ENCODE measurements at regions not wholly inside any gene's neighbourhood (a gene's known extent, or its start where the extent isn't known, plus 50 kb on each side); places are given as distances from the start of the nearest gene placed in this dataset.

DNA sequence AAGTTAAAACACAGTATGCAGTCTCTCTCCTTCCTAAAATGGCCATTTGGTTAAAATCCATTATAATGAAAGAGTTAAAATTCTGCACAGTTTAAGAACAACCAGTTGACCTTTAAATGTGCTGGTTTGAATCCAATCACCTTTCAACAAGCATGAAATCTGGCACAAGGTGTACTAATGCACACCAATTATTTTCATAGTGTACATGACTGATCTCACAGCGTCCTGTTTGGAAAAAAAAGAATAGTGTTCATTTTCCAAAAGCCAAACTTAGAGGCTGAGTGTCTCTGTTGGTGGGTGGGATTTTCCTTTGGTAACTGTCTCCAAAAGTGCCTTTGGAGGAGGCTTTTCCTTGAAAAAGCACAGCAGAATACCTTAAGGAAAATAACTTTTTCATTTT lies 180.6 kb downstream of the DEPDC1B start:
- TF ChIP-seq POLR2AphosphoS5 (IDR thresholded peaks at IDR 0.05; ENCODE audit: low read depth, low read length) (no peak), SIN3A (IDR thresholded peaks at IDR 0.05; ENCODE audit: borderline replicate concordance, insufficient read depth, low read length) (no peak), TAF1 (IDR thresholded peaks at IDR 0.05; ENCODE audit: borderline replicate concordance, insufficient read depth, low read length) (no peak)
- TF ChIP-seq, protein P1, sequence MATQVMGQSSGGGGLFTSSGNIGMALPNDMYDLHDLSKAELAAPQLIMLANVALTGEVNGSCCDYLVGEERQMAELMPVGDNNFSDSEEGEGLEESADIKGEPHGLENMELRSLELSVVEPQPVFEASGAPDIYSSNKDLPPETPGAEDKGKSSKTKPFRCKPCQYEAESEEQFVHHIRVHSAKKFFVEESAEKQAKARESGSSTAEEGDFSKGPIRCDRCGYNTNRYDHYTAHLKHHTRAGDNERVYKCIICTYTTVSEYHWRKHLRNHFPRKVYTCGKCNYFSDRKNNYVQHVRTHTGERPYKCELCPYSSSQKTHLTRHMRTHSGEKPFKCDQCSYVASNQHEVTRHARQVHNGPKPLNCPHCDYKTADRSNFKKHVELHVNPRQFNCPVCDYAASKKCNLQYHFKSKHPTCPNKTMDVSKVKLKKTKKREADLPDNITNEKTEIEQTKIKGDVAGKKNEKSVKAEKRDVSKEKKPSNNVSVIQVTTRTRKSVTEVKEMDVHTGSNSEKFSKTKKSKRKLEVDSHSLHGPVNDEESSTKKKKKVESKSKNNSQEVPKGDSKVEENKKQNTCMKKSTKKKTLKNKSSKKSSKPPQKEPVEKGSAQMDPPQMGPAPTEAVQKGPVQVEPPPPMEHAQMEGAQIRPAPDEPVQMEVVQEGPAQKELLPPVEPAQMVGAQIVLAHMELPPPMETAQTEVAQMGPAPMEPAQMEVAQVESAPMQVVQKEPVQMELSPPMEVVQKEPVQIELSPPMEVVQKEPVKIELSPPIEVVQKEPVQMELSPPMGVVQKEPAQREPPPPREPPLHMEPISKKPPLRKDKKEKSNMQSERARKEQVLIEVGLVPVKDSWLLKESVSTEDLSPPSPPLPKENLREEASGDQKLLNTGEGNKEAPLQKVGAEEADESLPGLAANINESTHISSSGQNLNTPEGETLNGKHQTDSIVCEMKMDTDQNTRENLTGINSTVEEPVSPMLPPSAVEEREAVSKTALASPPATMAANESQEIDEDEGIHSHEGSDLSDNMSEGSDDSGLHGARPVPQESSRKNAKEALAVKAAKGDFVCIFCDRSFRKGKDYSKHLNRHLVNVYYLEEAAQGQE (IDR thresholded peaks at IDR 0.05; ENCODE audit: insufficient read depth in 1 of 2, low read depth in 2 of 2, low read length in 2 of 2), result no peak
